Gastroesophageal sphincter (tissue), 4 donors: ENCODE measurements at regions not wholly inside any gene's neighbourhood (a gene's known extent, or its start where the extent isn't known, plus 50 kb on each side); places are given as distances from the start of the nearest gene placed in this dataset.

Experiments
- ATAC-seq: fragments of 150-250 bp; one replicate; pipeline ENCODE4 v1.9.1; 2016; ENCODE audit warnings: mild to moderate bottlenecking, moderate library complexity
- H3K27ac ChIP-seq, 4 donors: fragments of 200-600 bp; sonication (generic) in 3 of 4; 1 replicate in 3 of 4; 2 replicates in 1 of 4; pipeline ENCODE4 v1.5.1; 2016 to 2019
- H3K27me3 ChIP-seq: fragments of 200-600 bp; sonication (generic); one replicate; pipeline ENCODE4 v1.5.1; 2019
- H3K36me3 ChIP-seq, 2 donors: fragments of 200-600 bp; sonication (generic); one replicate each; pipeline ENCODE4 v1.5.1; 2019; ENCODE audit warnings: control low read depth in 1 of 2
- H3K4me1 ChIP-seq, 3 donors: fragments of 200-600 bp; sonication (generic); 1 replicate in 2 of 3; 2 replicates in 1 of 3; pipeline ENCODE4 v1.5.1; 2016 to 2019; ENCODE audit warnings: control low read depth in 2 of 3
- H3K4me3 ChIP-seq, 2 donors: fragments of 200-600 bp; sonication (generic); one replicate each; pipeline ENCODE4 v1.5.1; 2019; ENCODE audit warnings: mild to moderate bottlenecking in 1 of 2, moderate library complexity in 1 of 2
- H3K9me3 ChIP-seq, 3 donors: fragments of 200-600 bp; sonication (generic); one replicate each; pipeline ENCODE4 v1.5.1; 2017 to 2019; ENCODE audit warnings: control low read depth in 2 of 3
- EP300 ChIP-seq: sonication (generic); formaldehyde crosslinking; IDR thresholded peaks from one replicate; pipeline ENCODE4 v1.6.1; 2017; ENCODE audit warnings: antibody characterized with exemption, mild to moderate bottlenecking
- POLR2A ChIP-seq, 2 donors: fragments of 450-650 bp; IDR thresholded peaks; one replicate each; pipeline ENCODE4 v1.6.1; 2017; ENCODE audit warnings: antibody characterized with exemption in 2 of 2, mild to moderate bottlenecking in 2 of 2, moderate library complexity in 1 of 2
- POLR2AphosphoS5 ChIP-seq: sonication (generic); formaldehyde crosslinking; IDR thresholded peaks from one replicate; pipeline ENCODE4 v1.6.1; 2017; ENCODE audit warnings: antibody characterized with exemption
- WGBS, 2 donors: methylation state at CpG; one replicate each; pipeline ENCODE4 v1.1.5; 2018; ENCODE audit warnings: low coverage in 1 of 2; 5-methylcytosine and 5-hydroxymethylcytosine counted together
- TF ChIP-seq, protein P1 (sequence below), 4 experiments: fragments of 200-600 bp in 2 of 4; fragments of 450-650 bp in 2 of 4; sonication (generic) in 1 of 4; IDR thresholded peaks; one replicate each; pipeline ENCODE4 v1.5.1; 2017 to 2019; ENCODE audit warnings: antibody characterized with exemption in 4 of 4, mild to moderate bottlenecking in 2 of 4, moderate library complexity in 2 of 4

GRCh38 chr4:163818673-163819072, 324.2 kb downstream of the TMA16 start:
- no peak for ATAC-seq
- Histone ChIP-seq H3K9me3 (no peaks in the 10 kb centered on the region), H3K4me3 (no peak overlapping the region), H3K4me1 (no peaks in the 10 kb centered on the region), H3K27me3 (no peaks in the 10 kb centered on the region), H3K27ac (no peak overlapping the region), H3K36me3 (no peaks in the 10 kb centered on the region)
- 75 to 79% methylated on average over 3 of the region's 3 CpGs for WGBS, 2 donors
- TF ChIP-seq, protein P1, sequence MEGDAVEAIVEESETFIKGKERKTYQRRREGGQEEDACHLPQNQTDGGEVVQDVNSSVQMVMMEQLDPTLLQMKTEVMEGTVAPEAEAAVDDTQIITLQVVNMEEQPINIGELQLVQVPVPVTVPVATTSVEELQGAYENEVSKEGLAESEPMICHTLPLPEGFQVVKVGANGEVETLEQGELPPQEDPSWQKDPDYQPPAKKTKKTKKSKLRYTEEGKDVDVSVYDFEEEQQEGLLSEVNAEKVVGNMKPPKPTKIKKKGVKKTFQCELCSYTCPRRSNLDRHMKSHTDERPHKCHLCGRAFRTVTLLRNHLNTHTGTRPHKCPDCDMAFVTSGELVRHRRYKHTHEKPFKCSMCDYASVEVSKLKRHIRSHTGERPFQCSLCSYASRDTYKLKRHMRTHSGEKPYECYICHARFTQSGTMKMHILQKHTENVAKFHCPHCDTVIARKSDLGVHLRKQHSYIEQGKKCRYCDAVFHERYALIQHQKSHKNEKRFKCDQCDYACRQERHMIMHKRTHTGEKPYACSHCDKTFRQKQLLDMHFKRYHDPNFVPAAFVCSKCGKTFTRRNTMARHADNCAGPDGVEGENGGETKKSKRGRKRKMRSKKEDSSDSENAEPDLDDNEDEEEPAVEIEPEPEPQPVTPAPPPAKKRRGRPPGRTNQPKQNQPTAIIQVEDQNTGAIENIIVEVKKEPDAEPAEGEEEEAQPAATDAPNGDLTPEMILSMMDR (IDR thresholded peaks at IDR 0.05), result no peak
- TF ChIP-seq EP300, result no peak
- TF ChIP-seq POLR2AphosphoS5, result no peak
- no peak for TF ChIP-seq POLR2A (IDR thresholded peaks at IDR 0.05)

GRCh38 chr4:163833669-163834068, 339.2 kb downstream of the TMA16 start:
- no peaks in the 10 kb centered on the region for H3K27me3 ChIP-seq
- H3K4me3 ChIP-seq, result no peak overlapping the region
- WGBS, 2 donors, result 52 to 65% methylated on average over 2 of the region's 2 CpGs
- ATAC-seq, result no peak
- no peaks in the 10 kb centered on the region for H3K4me1 ChIP-seq
- H3K9me3 ChIP-seq, result no peaks in the 10 kb centered on the region
- no peaks in the 10 kb centered on the region for H3K36me3 ChIP-seq
- no peak overlapping the region for H3K27ac ChIP-seq
- TF ChIP-seq POLR2A (IDR thresholded peaks at IDR 0.05) (no peak), POLR2AphosphoS5 (no peak), EP300 (no peak)
- TF ChIP-seq, protein P1 (IDR thresholded peaks at IDR 0.05), result no peak

GRCh38 chr4:163846008-163846407, 351.5 kb downstream of the TMA16 start:
- no peaks in the 10 kb centered on the region for H3K27me3 ChIP-seq
- no peaks in the 10 kb centered on the region for H3K4me1 ChIP-seq
- WGBS, 2 donors, result 62 to 80% methylated on average over 3 of the region's 3 CpGs
- no peaks in the 10 kb centered on the region for H3K36me3 ChIP-seq
- TF ChIP-seq POLR2A (IDR thresholded peaks at IDR 0.05) (no peak), POLR2AphosphoS5 (no peak), EP300 (no peak)
- TF ChIP-seq, protein P1 (IDR thresholded peaks at IDR 0.05), result no peak
- H3K27ac ChIP-seq, result no peak overlapping the region
- H3K4me3 ChIP-seq, result no peak overlapping the region
- no peak for ATAC-seq
- no peaks in the 10 kb centered on the region for H3K9me3 ChIP-seq

DNA sequence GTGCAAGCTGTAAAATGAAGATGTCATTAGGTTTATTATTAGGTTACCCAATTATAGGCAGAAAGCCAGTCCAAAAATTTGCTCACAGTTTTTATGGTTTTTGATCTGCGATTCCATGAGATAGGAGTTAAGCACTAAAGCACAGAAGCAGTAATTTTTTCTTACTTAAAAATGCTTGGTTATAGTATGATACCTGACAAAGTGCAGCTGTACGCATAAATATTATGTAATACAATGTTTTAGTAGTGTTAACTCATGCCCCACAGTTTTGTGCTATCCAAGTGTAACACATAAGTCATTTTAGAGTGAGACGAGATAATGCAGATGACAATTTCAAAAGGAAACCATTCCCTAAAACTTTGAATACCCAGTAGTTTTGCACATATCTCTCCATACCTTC, 357.8 kb downstream of the TMA16 start:
- ATAC-seq, result no peak
- Histone ChIP-seq H3K4me3 (no peak overlapping the region), H3K4me1 (no peaks in the 10 kb centered on the region), H3K9me3 (no peaks in the 10 kb centered on the region), H3K36me3 (no peaks in the 10 kb centered on the region), H3K27me3 (no peaks in the 10 kb centered on the region), H3K27ac (no peak overlapping the region)
- 69 to 90% methylated on average over 3 of the region's 3 CpGs for WGBS, 2 donors
- no peak for TF ChIP-seq POLR2A (IDR thresholded peaks at IDR 0.05)
- TF ChIP-seq, protein P1 (IDR thresholded peaks at IDR 0.05), result no peak
- TF ChIP-seq POLR2AphosphoS5, result no peak
- TF ChIP-seq EP300, result no peak

DNA sequence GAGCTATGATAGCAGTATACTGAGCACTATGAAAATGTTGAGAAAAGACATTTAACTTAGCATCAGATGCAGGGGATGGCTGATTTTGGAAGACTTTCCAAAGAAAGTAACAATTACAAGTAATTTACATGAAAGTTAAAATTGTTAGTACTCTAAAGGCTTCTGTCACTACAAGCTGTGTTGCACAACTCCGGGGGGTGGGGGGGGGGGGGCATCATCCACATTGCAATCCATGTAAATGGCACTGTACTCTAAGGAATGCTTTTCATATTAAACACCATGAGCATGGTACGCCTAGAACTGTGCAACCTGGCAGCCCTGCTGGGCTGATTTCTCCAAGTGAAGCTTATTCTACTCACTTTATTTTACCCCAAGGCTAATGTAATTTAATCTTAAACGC, 363.4 kb downstream of the TMA16 start:
- no peaks in the 10 kb centered on the region for H3K36me3 ChIP-seq
- no peak overlapping the region for H3K4me3 ChIP-seq
- TF ChIP-seq EP300 (no peak), POLR2A (IDR thresholded peaks at IDR 0.05) (no peak), POLR2AphosphoS5 (no peak)
- TF ChIP-seq, protein P1 (IDR thresholded peaks at IDR 0.05), result no peak
- no peaks in the 10 kb centered on the region for H3K9me3 ChIP-seq
- no peak for ATAC-seq
- no peak overlapping the region for H3K27ac ChIP-seq
- no peaks in the 10 kb centered on the region for H3K4me1 ChIP-seq
- no peaks in the 10 kb centered on the region for H3K27me3 ChIP-seq
- WGBS, 2 donors, result 77 to 87% methylated on average over 3 of the region's 3 CpGs
